ENCODE measurements at regions not wholly inside any gene's neighbourhood (a gene's known extent, or its start where the extent isn't known, plus 50 kb on each side); places are given as distances from the start of the nearest gene placed in this dataset.

DNA sequence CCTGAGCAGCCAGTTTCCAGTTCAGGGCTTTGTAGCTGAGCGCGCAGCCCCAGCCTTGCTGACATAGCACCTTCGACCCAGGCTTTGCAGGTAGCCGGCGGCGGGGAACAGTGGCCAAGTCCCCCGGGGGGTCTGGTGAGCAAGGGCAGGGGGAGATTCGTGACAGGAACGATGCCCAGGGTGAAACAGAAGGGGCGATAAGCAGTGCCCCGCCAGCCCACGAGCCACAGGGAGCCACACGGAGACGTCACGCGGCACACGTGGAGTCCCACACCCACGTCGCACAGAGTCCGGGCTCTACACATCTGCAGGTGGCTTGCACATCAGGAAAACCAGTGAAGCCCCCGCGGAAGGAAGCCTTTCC lies 127.2 kb downstream of the SOX1 start:
- Mint-ChIP-seq H3K27me3 (peaks cover 50% of the 10 kb centered on the region), H3K27ac (no peak overlapping the region), H3K4me1 (ENCODE audit: low read depth) (no peaks in the 10 kb centered on the region), H3K4me3 (ENCODE audit: low read depth) (no peak overlapping the region), H3K36me3 (ENCODE audit: insufficient read depth) (no peaks in the 10 kb centered on the region), H3K9me3 (ENCODE audit: low read depth) (peaks cover 17% of the 10 kb centered on the region)
- no peak for DNase-seq (ENCODE audit: low spot score, unreplicated experiment)
- TF ChIP-seq, protein P1, sequence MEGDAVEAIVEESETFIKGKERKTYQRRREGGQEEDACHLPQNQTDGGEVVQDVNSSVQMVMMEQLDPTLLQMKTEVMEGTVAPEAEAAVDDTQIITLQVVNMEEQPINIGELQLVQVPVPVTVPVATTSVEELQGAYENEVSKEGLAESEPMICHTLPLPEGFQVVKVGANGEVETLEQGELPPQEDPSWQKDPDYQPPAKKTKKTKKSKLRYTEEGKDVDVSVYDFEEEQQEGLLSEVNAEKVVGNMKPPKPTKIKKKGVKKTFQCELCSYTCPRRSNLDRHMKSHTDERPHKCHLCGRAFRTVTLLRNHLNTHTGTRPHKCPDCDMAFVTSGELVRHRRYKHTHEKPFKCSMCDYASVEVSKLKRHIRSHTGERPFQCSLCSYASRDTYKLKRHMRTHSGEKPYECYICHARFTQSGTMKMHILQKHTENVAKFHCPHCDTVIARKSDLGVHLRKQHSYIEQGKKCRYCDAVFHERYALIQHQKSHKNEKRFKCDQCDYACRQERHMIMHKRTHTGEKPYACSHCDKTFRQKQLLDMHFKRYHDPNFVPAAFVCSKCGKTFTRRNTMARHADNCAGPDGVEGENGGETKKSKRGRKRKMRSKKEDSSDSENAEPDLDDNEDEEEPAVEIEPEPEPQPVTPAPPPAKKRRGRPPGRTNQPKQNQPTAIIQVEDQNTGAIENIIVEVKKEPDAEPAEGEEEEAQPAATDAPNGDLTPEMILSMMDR (IDR thresholded peaks at IDR 0.05; ENCODE audit: unreplicated experiment), result no peak

DNA sequence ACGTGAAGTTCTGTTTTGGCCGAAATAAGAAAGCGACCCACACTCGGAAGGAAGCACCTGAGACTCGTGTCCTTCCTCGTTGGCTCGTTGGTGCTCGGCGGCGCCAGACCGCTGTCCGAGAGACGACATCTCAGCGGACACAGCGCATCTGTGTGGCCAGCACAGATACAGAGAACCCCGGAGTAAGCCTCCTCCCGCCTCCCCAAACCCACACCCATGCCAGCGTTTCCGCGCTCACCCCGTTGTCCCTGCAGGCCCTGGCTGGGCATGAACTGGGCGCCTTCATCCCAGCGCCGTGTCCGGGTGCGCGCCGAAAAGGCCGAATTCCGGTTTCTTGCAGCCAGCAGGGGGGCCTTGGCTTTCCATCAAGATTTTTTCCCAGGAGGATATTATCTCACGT lies 127.6 kb downstream of the SOX1 start:
- Mint-ChIP-seq H3K27ac (no peak overlapping the region), H3K9me3 (ENCODE audit: low read depth) (peaks cover 17% of the 10 kb centered on the region), H3K36me3 (ENCODE audit: insufficient read depth) (no peaks in the 10 kb centered on the region), H3K4me3 (ENCODE audit: low read depth) (no peak overlapping the region), H3K4me1 (ENCODE audit: low read depth) (no peaks in the 10 kb centered on the region), H3K27me3 (peaks cover 50% of the 10 kb centered on the region)
- TF ChIP-seq, protein P1 (IDR thresholded peaks at IDR 0.05; ENCODE audit: unreplicated experiment), result no peak
- DNase-seq (ENCODE audit: low spot score, unreplicated experiment), result no peak

DNA sequence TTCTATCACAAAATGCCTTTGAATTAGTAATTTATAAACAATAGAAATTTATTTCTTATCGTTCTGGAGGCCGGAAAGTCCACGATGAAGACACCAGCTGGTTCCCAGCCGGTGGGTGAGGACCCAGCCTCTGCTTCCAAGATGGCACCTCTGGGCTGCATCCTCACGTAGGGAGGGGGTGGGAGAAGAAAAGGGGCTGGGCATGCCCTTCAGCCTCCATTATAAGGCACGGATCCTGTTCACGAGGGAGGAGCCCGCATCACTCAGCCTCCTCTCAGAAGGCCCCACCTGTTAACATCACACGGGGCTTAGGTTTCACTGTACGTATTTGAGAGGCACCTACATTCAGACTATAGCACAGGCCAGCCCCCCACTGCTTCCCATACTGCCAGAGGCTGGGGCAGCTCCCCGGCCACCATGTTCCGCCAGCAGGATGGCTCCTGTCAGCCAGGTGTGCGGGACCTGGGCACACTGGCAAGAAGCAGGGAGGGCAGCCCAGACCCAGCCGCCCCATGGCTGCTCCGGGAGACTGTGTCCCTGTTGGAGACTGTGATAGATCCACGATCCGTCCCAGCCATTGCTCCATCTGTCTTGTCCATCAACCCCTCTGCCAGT lies 131.6 kb downstream of the SOX1 start:
- Mint-ChIP-seq H3K27me3 (peaks cover 37% of the 10 kb centered on the region), H3K36me3 (ENCODE audit: insufficient read depth) (no peaks in the 10 kb centered on the region), H3K27ac (no peak overlapping the region), H3K4me3 (ENCODE audit: low read depth) (no peak overlapping the region), H3K9me3 (ENCODE audit: low read depth) (no peaks in the 10 kb centered on the region), H3K4me1 (ENCODE audit: low read depth) (no peaks in the 10 kb centered on the region)
- no peak for DNase-seq (ENCODE audit: low spot score, unreplicated experiment)
- TF ChIP-seq, protein P1 (IDR thresholded peaks at IDR 0.05; ENCODE audit: unreplicated experiment), result no peak

DNA sequence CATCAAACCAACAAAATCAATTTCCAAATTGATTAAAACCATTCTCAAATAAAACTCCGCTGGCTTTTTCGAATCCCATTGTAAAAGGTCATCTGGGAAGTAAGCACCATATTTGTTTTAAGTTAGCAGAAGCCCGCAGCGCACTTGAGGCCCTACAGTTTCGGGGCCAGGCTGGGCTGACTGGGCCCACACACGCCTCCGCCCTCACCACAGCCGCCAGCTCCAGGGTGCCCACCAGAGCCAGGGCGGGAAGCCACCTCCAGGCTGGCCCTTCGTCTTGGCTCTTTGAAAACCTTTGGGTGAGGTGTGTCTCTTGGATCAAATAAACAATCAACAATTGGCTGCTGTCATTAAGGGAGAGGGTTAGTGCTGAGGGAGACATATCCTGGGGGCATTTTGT lies 133.3 kb downstream of the SOX1 start:
- TF ChIP-seq, protein P1 (IDR thresholded peaks at IDR 0.05; ENCODE audit: unreplicated experiment), result no peak
- DNase-seq (ENCODE audit: low spot score, unreplicated experiment), result no peak
- Mint-ChIP-seq H3K4me3 (ENCODE audit: low read depth) (no peak overlapping the region), H3K36me3 (ENCODE audit: insufficient read depth) (no peaks in the 10 kb centered on the region), H3K27me3 (peaks cover 45% of the 10 kb centered on the region), H3K27ac (no peak overlapping the region), H3K9me3 (ENCODE audit: low read depth) (no peaks in the 10 kb centered on the region), H3K4me1 (ENCODE audit: low read depth) (peaks cover 6% of the 10 kb centered on the region)

DNA sequence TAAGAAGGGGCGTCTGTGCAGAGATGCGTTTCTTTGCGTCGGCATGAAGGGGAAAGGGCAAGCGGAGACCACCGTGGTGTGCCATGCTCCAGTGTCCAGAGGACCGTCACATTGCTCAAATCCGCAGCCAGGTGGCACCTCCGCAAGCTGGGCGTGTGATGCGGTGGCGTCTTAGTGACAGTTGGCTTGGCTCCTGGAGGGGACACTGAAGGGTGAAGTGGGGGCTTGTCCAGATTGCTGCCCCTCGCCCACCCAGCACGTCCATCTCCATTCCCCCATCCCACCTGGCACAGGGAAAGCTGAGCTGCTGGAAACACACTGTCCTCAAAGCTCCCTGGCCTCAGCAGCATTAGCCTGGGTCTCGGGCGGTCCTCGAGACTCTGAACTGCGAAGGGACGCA lies 135.3 kb downstream of the SOX1 start:
- no peak for DNase-seq (ENCODE audit: low spot score, unreplicated experiment)
- H3K27ac Mint-ChIP-seq, result no peak overlapping the region
- H3K36me3 Mint-ChIP-seq (ENCODE audit: insufficient read depth), result no peaks in the 10 kb centered on the region
- no peak overlapping the region for H3K4me3 Mint-ChIP-seq (ENCODE audit: low read depth)
- TF ChIP-seq, protein P1 (IDR thresholded peaks at IDR 0.05; ENCODE audit: unreplicated experiment), result no peak
- peaks cover 59% of the 10 kb centered on the region for H3K27me3 Mint-ChIP-seq
- H3K9me3 Mint-ChIP-seq (ENCODE audit: low read depth), result no peaks in the 10 kb centered on the region
- peaks cover 6% of the 10 kb centered on the region for H3K4me1 Mint-ChIP-seq (ENCODE audit: low read depth)
